GM18502 (cell line): ENCODE measurements at regions not wholly inside any gene's neighbourhood (a gene's known extent, or its start where the extent isn't known, plus 50 kb on each side); places are given as distances from the start of the nearest gene placed in this dataset.
"Not testable (repeated sequence)": the region's sequence is repeated elsewhere in the genome, so short reads cannot be mapped to it uniquely, and the experiment has no call there.

Source experiments
- ATAC-seq: cut with Tn5 transposase; IDR thresholded peaks from one replicate; pipeline ENCODE4 v1.9.1; 2021; ENCODE audit warnings: mild to moderate bottlenecking; ENCODE audit not compliant: unreplicated experiment, poor library complexity

DNA sequence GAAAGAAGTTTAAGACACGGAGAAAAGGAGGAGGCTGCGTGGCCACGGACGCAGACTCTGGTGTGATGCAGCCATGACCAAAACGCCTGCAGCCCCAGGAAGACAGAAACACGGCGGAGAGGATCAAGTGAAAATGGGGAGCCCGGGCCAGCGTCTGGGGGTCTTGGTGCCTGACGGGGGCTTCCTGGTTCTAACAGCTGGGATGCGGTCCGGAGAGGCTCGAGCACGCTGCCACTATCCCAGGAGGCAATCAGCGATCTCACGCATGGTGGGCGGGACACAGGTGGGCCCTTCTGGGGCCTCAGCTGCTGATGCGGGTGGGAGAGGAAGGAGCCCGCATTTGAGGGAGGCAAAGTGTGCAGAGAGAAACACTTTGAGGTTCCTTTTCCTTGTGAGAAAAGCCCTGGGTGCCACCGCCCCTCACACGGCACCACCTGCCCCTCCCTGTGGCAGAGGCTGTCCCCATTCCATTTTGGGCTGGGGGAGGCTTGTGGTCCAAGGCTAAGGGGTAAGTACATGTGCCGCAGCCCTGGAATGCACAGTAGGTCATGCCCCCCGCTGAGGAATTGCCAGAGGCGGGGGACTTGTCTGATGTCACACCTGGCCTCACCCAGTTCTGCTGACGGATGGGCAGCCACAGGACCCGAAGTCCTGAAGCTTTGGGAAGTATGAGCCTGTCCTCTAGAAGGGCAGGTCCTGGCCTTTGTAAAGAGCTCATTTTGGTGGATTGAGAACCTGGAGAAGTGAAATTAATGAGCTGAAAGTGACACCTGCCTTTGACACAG is 121.7 kb upstream of the ZNF469 start:
- ATAC-seq, result not testable (repeated sequence)

GRCh38 chr16:88261814-88262605 is 120.7 kb upstream of the ZNF469 start:
- ATAC-seq, result not testable (repeated sequence)

DNA sequence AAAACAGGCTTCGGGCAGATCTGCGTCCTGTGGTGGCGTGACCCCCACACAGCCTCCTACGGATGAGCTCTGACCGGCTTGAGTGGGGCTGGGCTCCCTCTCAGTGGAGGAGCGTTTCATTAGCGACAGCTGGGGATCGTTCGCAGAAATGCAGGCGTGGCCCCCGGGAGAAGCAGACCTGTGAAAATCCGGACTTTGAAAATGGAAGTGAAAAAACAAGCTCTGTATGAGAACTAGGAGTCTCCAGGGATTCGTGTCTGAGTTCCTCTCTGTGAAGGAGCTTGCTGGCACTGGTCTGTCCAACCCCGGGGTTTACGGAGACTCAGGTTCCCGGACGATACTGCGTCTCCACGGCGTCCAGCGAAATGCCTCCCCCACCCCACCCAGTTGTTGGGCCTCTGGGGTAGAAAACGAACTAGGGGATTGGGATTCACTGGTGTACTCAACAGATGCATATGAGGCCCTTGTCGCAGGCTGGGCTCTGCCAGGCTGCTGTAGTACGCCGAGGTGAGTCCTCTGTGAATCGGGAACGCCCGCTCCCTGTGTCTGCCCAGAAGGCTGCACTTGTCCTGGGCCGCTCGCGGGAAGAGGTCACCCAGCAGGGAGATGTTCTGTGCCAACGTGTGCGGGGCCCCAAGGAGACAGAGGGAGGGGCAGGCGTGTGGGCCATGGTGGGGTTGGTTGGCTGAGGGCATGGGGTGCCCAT is 119.7 kb upstream of the ZNF469 start:
- ATAC-seq, result not testable (repeated sequence)

- not testable (repeated sequence) for ATAC-seq
Measured at GRCh38 chr16:88263681-88264287, 119.0 kb upstream of the ZNF469 start.

- ATAC-seq, result peak; percentile 65
Measured at GRCh38 chr16:88264641-88265285, 118.0 kb upstream of the ZNF469 start.

GRCh38 chr16:88265286-88265938 is 117.3 kb upstream of the ZNF469 start:
- peak; percentile 42 for ATAC-seq

DNA sequence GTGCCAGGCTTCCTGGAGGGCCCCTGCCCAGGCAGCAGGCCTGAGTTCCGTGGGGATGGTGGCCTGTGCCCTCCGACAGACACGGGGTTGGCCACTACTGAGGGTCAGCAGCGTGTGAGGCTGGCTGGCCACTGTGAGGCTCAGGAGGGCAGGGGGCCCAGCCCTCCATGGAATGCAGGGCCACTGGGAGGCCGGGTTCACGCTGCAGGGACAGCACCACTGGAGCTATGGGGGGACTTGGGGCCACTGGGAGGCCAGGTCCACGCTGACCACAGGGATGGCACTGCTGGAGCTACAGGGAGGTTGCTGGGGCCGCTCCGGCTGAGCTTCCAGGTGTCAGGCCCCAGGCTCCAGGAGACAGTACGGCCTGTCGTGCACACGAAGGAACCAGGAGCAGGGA is 116.7 kb upstream of the ZNF469 start:
- not testable (repeated sequence) for ATAC-seq

GRCh38 chr16:88266935-88267551 is 115.7 kb upstream of the ZNF469 start:
- not testable (repeated sequence) for ATAC-seq

- ATAC-seq, result not testable (repeated sequence)
Measured at GRCh38 chr16:88268186-88268970, 114.4 kb upstream of the ZNF469 start.

DNA sequence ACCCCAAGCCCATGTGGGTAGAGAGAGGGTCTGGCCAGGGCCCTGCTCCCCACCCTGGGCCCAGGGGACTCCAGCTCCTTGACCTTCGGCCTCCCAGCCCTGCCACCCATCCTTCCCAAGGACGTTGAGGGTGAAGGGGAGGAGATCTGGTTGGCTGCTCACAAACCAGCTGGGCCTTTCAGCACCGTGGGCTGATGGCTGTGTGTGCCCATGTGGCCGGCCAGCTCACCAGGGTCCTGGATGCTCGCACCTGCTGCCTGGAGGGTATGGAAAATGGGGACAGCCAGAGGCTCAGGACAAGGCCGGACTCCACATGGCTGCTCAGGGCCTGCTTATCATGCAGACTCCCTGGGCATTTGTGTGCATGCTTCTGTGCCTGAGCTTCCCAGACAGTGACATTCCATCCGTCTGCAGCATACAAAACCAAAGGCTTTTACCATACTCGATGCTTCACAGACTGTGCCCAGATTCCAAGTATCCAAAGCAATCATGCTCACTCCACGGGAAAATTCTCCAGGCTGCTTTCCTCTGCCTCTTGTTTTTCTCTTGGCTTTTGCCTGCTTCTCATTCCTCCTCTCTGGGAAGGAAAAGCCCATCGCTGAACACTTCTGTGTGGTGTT is 112.5 kb upstream of the ZNF469 start:
- not testable (repeated sequence) for ATAC-seq

DNA sequence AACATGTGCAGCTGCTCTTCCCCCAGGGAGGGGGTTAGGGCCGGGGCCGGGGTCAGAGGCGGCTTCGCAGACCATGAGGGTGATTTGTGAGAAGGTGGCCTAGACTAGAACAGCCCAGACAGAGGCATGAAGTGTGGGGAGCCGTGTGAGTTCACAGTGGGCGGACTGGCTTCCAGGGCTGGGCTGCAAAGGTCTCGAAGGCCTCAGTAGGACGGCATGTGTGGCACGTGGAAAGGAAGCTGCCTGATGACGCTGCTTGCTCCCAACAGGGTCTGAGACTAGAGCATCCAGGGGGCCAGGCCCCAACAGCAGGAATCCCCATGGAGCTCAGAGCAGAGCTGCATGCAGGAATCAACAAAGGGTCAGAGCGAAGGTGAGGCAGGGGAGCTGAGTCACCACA is 111.5 kb upstream of the ZNF469 start:
- not testable (repeated sequence) for ATAC-seq

DNA sequence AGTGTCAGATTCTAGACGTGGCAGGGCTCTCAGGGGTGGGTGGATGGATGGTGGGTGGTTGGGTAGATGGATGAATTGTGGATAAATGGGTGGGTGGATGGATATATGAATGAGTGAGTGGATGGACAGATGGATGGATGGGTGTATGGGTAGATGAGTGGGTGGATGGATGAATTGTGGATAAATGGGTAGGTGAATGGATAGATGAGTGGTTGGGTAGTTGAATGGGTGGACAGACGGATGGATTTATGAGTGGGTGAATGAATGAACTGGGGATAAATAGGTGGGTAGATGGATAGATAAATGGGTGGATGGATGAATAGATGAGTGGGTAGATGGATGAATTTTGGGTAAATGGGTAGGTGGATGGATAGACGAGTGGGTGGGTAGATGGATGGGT is 111.0 kb upstream of the ZNF469 start:
- not testable (repeated sequence) for ATAC-seq

GRCh38 chr16:88272437-88272836 is 110.3 kb upstream of the ZNF469 start:
- not testable (repeated sequence) for ATAC-seq

- ATAC-seq, result not testable (repeated sequence)
Measured at GRCh38 chr16:88274126-88274750, 108.5 kb upstream of the ZNF469 start.

DNA sequence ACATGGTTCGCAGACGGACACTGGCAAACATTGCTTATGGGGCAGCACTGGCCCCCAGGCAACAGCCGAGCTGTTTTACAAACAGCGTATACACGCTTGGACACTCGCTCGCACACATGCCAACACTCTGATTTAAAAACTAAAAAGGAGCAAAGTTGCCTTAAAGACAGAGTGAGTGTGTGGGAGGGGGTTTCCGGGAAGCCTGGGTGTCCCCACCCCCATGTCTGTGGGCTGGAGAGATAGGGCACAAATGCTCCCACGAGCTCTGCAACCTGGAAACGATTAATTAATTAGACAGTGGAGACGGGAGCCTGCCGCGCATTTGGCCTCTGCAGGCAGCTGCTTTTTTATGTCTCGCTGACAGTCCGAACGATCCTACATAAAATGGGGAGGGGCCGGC is 107.9 kb upstream of the ZNF469 start:
- ATAC-seq, result no peak

DNA sequence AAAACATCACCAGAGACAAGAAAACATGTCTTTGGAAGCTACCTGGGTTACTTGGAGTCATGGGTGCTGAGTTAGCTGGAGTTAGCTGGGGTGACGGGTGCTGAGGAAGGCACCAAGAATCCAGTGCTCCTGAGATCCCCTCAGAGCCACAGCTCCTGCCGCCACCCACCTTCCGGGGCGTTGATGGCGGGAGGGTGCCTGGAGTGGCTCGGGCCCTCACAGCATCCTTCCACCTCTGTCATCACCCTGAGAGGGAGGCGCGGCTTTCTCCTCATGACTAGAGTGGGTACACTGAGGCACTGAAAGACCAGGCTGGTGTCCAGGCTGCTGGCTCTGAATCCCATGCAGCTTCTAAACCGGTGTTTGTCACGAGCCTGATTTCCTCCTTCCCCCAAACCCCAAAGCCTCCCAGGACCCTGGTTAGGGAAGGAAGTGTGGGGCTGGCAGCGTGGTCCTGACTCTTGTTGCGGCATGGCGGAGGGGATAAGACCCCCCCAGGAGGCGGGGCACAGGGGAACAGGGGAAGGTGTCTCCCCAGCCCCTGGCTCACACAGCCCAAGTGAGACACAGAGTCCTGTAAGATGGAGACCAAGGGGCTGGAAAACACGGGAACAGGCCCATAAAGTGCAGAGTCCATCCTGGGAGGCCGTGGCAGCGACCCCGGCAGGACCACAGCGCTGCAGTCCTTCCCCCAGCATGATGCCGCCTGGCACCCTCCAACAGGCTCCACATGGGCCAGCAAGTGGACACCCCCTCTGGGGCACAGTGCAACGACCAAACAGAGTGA is 107.2 kb upstream of the ZNF469 start:
- not testable (repeated sequence) for ATAC-seq
